ENCODE measurements at regions not wholly inside any gene's neighbourhood (a gene's known extent, or its start where the extent isn't known, plus 50 kb on each side); places are given as distances from the start of the nearest gene placed in this dataset.

GRCh38 chr14:40098468-40098867 is 666.2 kb upstream of the FBXO33 start:
- intact Hi-C loops (cut with DNase I, micrococcal nuclease): no loop called here
- ATAC-seq (no peak), DNase-seq (no peak)
- Histone ChIP-seq H3K4me3 (no peak overlapping the region), H3K4me1 (ENCODE audit: low read depth) (no peaks in the 10 kb centered on the region), H3K9me3 (no peaks in the 10 kb centered on the region), H3K36me3 (ENCODE audit: low read depth) (no peaks in the 10 kb centered on the region)
- TF ChIP-seq CTCF (IDR thresholded peaks at IDR 0.05): no peak

- Histone ChIP-seq H3K9me3 (no peaks in the 10 kb centered on the region), H3K4me1 (ENCODE audit: low read depth) (no peaks in the 10 kb centered on the region), H3K36me3 (ENCODE audit: low read depth) (no peaks in the 10 kb centered on the region), H3K4me3 (no peak overlapping the region)
- no peak for ATAC-seq
- no peak for TF ChIP-seq CTCF (IDR thresholded peaks at IDR 0.05)
- DNase-seq: no peak
- intact Hi-C loops (cut with DNase I, micrococcal nuclease): no loop called here
Observed at GRCh38 chr14:40096968-40097367, 664.7 kb upstream of the FBXO33 start.

GRCh38 chr14:40093800-40094199 is 661.6 kb upstream of the FBXO33 start:
- DNase-seq (no peak), ATAC-seq (no peak)
- H3K4me3 ChIP-seq: no peak overlapping the region
- H3K4me1 ChIP-seq (ENCODE audit: low read depth): no peaks in the 10 kb centered on the region
- TF ChIP-seq CTCF (IDR thresholded peaks at IDR 0.05): no peak
- H3K9me3 ChIP-seq: no peaks in the 10 kb centered on the region
- H3K36me3 ChIP-seq (ENCODE audit: low read depth): no peaks in the 10 kb centered on the region
- intact Hi-C loops (cut with DNase I, micrococcal nuclease): no loop called here

GRCh38 chr14:40074169-40074568 is 641.9 kb upstream of the FBXO33 start:
- intact Hi-C loops (cut with DNase I, micrococcal nuclease): no loop called here
- DNase-seq: no peak
- peaks cover 10% of the 10 kb centered on the region for H3K9me3 ChIP-seq
- no peak overlapping the region for H3K4me3 ChIP-seq
- no peaks in the 10 kb centered on the region for H3K4me1 ChIP-seq (ENCODE audit: low read depth)
- H3K36me3 ChIP-seq (ENCODE audit: low read depth): no peaks in the 10 kb centered on the region
- no peak for TF ChIP-seq CTCF (IDR thresholded peaks at IDR 0.05)
- ATAC-seq: no peak

GRCh38 chr14:40072175-40072574 is 639.9 kb upstream of the FBXO33 start:
- no peak for TF ChIP-seq CTCF (IDR thresholded peaks at IDR 0.05)
- Histone ChIP-seq H3K9me3 (peaks cover 10% of the 10 kb centered on the region), H3K36me3 (ENCODE audit: low read depth) (no peaks in the 10 kb centered on the region), H3K4me1 (ENCODE audit: low read depth) (no peaks in the 10 kb centered on the region), H3K4me3 (no peak overlapping the region)
- DNase-seq (no peak), ATAC-seq (no peak)
- intact Hi-C loops (cut with DNase I, micrococcal nuclease): no loop called here
